Adrenal gland (tissue), 9 donors: ENCODE measurements at regions not wholly inside any gene's neighbourhood (a gene's known extent, or its start where the extent isn't known, plus 50 kb on each side); places are given as distances from the start of the nearest gene placed in this dataset.

ENCODE experiments used
- DNase-seq, 7 donors: peaks; one replicate each; pipeline ENCODE4 v3.0.0-alpha.2; 2019 to 2020
- H3K27ac ChIP-seq, 5 donors: fragments of 200-600 bp; sonication (generic) in 4 of 5; 1 replicate in 3 of 5; 2 replicates in 2 of 5; pipeline versions ENCODE4 v1.5.1 to v1.8.0; 2016 to 2020; ENCODE audit warnings: mild to moderate bottlenecking in 1 of 5
- H3K27me3 ChIP-seq: fragments of 200-600 bp; 2 replicates; pipeline ENCODE4 v1.8.0; 2021
- H3K36me3 ChIP-seq, 2 donors: fragments of 200-600 bp; replicated peaks in 1 of 2; 1 replicate in 1 of 2; 2 replicates in 1 of 2; pipeline versions ENCODE4 v1.5.1 to v1.8.0; 2018 to 2022
- H3K4me1 ChIP-seq, 2 donors: fragments of 200-600 bp; replicated peaks in 1 of 2; 1 replicate in 1 of 2; 2 replicates in 1 of 2; pipeline versions ENCODE4 v1.5.1 to v1.8.0; 2018 to 2021
- H3K4me3 ChIP-seq, 4 donors: fragments of 200-600 bp; sonication (generic) in 3 of 4; one replicate each; pipeline ENCODE4 v1.5.1; 2016 to 2018
- H3K9me3 ChIP-seq, 3 donors: fragments of 200-600 bp; sonication (generic) in 1 of 3; replicated peaks in 1 of 3; 1 replicate in 2 of 3; 2 replicates in 1 of 3; pipeline versions ENCODE4 v1.5.1 to v1.8.0; 2016 to 2021
- POLR2A ChIP-seq, 2 donors: fragments of 450-650 bp; IDR thresholded peaks; one replicate each; pipeline ENCODE4 v1.6.1; 2017; ENCODE audit warnings: antibody characterized with exemption in 2 of 2, mild to moderate bottlenecking in 2 of 2, moderate library complexity in 1 of 2
- WGBS, 4 donors: extraction: QIAGEN DNeasy Blood & Tissue Kit in 2 of 4; methylation state at CpG; one replicate each; pipeline versions ENCODE4 v1.1.5 to v1.1.7; 2013 to 2017; 5-methylcytosine and 5-hydroxymethylcytosine counted together
- intact Hi-C, 2 donors: fragments of 100-400 bp; cut with DNase I; formaldehyde crosslinking; loops; one replicate each; pipeline versions ENCODE4 v1.14.1 to v1.15.0; 2022 to 2023
- TF ChIP-seq, protein P1 (sequence below), 6 experiments: fragments of 450-650 bp in 4 of 6; fragments of 200-600 bp in 2 of 6; sonication (generic) in 1 of 6; IDR thresholded peaks; 1 replicate in 5 of 6; 2 replicates in 1 of 6; pipeline versions ENCODE4 v1.5.1 to v1.8.0; 2016 to 2021; ENCODE audit warnings: antibody characterized with exemption in 6 of 6, mild to moderate bottlenecking in 2 of 6, moderate library complexity in 1 of 6
- donor health status: healthy with polysubstance abuse.
- donor health status: Bipolar disorder and iron deficiency.
- donor health status: DM: yes; HTN: yes; CAD: no.
- donor health status: DM: no; HTN: no; CAD: no.
- donor health status: DM: no; HTN: no; CAD: no.

DNA sequence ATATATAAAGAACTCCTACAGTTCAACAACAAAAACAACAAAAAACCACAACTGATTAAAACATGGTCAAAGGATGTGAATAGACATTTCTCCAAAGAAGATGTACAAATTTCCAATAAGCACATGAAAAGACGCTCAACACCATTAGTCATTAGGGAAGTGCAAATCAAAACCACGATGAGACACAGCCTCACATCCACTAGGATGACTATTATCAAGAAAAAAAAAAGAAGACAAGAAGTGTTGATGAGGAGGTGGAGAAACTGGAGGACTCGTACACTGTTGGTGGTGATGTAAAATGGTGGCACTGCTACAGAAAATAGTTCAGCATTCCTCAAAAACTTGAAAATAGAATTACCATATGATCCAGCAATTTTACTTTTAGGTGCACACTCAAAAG lies 61.0 kb upstream of the SOX1 start:
- TF ChIP-seq, protein P1, sequence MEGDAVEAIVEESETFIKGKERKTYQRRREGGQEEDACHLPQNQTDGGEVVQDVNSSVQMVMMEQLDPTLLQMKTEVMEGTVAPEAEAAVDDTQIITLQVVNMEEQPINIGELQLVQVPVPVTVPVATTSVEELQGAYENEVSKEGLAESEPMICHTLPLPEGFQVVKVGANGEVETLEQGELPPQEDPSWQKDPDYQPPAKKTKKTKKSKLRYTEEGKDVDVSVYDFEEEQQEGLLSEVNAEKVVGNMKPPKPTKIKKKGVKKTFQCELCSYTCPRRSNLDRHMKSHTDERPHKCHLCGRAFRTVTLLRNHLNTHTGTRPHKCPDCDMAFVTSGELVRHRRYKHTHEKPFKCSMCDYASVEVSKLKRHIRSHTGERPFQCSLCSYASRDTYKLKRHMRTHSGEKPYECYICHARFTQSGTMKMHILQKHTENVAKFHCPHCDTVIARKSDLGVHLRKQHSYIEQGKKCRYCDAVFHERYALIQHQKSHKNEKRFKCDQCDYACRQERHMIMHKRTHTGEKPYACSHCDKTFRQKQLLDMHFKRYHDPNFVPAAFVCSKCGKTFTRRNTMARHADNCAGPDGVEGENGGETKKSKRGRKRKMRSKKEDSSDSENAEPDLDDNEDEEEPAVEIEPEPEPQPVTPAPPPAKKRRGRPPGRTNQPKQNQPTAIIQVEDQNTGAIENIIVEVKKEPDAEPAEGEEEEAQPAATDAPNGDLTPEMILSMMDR (IDR thresholded peaks at IDR 0.05), result no peak
- no peak for TF ChIP-seq POLR2A (IDR thresholded peaks at IDR 0.05)
- intact Hi-C loops, result no loop called here
- Histone ChIP-seq H3K27me3 (no peaks in the 10 kb centered on the region), H3K36me3 (no peaks in the 10 kb centered on the region), H3K9me3 (no peaks in the 10 kb centered on the region), H3K4me3 (no peak overlapping the region), H3K4me1 (no peaks in the 10 kb centered on the region), H3K27ac (no peak overlapping the region)
- 71 to 81% (median 77%) methylated on average over 3 of the region's 3 CpGs for WGBS, 4 donors
- DNase-seq, result no peak

DNA sequence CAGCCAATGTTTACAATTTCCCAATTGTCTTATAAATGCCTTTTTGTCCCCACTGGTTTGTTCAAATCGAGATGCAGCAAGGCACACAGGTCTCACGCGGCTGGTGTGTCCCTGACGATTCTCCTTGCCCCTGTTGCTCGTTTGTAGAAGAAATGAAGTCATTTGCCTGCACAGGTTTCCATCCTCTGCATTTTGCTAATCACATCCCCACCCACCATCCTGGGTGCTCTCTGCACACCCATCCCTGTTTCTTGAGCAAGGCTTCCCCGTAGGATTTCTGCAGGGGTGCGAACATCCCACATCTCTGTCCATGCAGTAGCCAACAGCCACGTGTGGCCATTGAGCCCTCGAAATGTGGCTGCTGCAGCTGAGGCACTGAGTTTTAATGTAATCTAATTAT lies 59.8 kb upstream of the SOX1 start:
- intact Hi-C loops, result no loop called here
- H3K27me3 ChIP-seq, result no peaks in the 10 kb centered on the region
- 75 to 85% (median 79%) methylated on average over 9 of the region's 9 CpGs for WGBS, 4 donors

DNA sequence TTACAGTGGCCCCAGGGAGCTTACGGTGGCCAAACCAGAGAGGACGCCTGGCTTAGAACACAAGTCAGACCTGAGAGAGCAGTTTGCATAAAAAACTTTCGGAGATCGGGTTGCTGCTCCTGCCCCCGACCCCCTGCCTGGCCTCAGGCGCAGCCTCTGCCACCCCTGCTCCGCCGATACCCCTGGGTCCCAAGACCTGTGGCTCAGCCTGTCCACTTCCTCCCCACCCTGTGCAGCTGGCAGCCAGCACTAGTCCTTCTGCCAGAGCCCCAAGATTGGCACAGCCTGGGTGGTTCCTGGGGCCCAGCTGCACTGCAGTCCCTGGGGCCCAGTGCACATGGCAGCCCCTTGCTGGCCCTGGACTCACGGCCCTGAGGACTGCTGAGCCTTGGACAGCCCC lies 56.2 kb upstream of the SOX1 start:
- Histone ChIP-seq H3K4me1 (no peaks in the 10 kb centered on the region), H3K27me3 (no peaks in the 10 kb centered on the region), H3K27ac (no peak overlapping the region), H3K9me3 (no peaks in the 10 kb centered on the region), H3K4me3 (no peak overlapping the region), H3K36me3 (no peaks in the 10 kb centered on the region)
- intact Hi-C loops, result no loop called here
- TF ChIP-seq POLR2A (IDR thresholded peaks at IDR 0.05), result no peak
- TF ChIP-seq, protein P1 (IDR thresholded peaks at IDR 0.05), result no peak
- no peak for DNase-seq
- WGBS, 4 donors, result 66 to 83% (median 76%) methylated on average over 3 to 9 of the region's 9 CpGs

More for the DNA sequence above, 59.8 kb upstream of the SOX1 start:
- Histone ChIP-seq H3K4me3 (no peak overlapping the region), H3K36me3 (no peaks in the 10 kb centered on the region), H3K9me3 (no peaks in the 10 kb centered on the region), H3K4me1 (no peaks in the 10 kb centered on the region), H3K27ac (no peak overlapping the region)
- TF ChIP-seq, protein P1 (IDR thresholded peaks at IDR 0.05), result no peak
- TF ChIP-seq POLR2A (IDR thresholded peaks at IDR 0.05), result no peak
- no peak for DNase-seq

DNA sequence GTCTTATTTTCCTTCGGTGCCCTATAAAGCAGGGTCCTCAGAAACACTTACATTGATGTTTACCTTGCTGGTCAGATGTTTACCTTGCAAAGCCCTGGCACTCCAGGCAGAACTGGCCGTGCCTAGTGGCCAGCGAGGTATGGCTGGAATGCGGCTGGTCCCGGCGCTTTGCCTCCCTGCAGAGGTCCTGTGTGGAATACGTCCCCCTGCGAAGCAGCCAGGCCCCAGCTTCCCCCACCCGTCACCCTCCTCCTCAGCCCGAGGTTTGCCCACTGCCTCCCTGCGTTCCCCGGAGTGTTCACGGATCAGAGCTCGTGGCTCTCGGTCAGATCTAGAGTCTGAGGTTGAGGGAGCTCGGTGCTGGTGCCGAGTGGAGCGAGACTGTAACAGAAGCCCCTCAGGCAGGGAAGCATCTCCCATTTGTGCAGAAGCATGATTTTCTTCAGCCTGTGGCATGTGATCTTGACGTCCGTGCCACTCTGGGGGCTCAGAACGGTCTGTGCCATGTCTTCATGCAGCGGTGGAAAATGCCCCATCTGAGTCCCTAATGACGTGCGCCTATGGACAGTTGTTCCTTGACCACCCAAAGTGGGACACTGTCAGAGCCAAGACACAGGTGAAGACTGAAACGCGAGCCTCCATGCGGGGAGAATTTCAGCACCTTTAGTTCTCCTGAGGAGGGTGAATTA lies 54.8 kb upstream of the SOX1 start:
- 47 to 67% (median 60%) methylated on average over 18 to 27 of the region's 27 CpGs for WGBS, 4 donors
- Histone ChIP-seq H3K4me1 (no peaks in the 10 kb centered on the region), H3K27me3 (no peaks in the 10 kb centered on the region), H3K4me3 (no peak overlapping the region), H3K27ac (no peak overlapping the region), H3K36me3 (no peaks in the 10 kb centered on the region), H3K9me3 (no peaks in the 10 kb centered on the region)
- DNase-seq, result no peak
- intact Hi-C loops, result no loop called here
- TF ChIP-seq, protein P1 (IDR thresholded peaks at IDR 0.05), result no peak
- TF ChIP-seq POLR2A (IDR thresholded peaks at IDR 0.05), result no peak
